Panc1 (cell line): ENCODE measurements at regions not wholly inside any gene's neighbourhood (a gene's known extent, or its start where the extent isn't known, plus 50 kb on each side); places are given as distances from the start of the nearest gene placed in this dataset.

Experiments used
- CTCF ChIP-seq: fragments of 450-650 bp; IDR thresholded peaks from 2 replicates; pipeline ENCODE4 v1.5.1; 2017; ENCODE audit warnings: mild to moderate bottlenecking
- POLR2AphosphoS5 ChIP-seq: IDR thresholded peaks from 2 replicates; pipeline ENCODE4 v1.6.1; 2012; ENCODE audit warnings: mild to moderate bottlenecking, low read depth, low read length, moderate library complexity
- SIN3A ChIP-seq: IDR thresholded peaks from 2 replicates; pipeline ENCODE4 v1.6.1; 2012; ENCODE audit warnings: low read depth, mild to moderate bottlenecking, low read length, moderate library complexity, borderline replicate concordance; ENCODE audit not compliant: insufficient read depth
- TCF7L2 ChIP-seq: IDR thresholded peaks from 2 replicates; pipeline ENCODE4 v1.6.1; 2011; ENCODE audit warnings: mild to moderate bottlenecking, low read depth, low read length, inconsistent platforms
- TF ChIP-seq, protein P1 (sequence below), 2 experiments: IDR thresholded peaks; 2 replicates each; pipeline ENCODE4 v1.6.1; 2011 to 2012; ENCODE audit warnings: low read depth in 2 of 2, control low read depth in 1 of 2, low read length in 1 of 2, mild to moderate bottlenecking in 1 of 2, moderate library complexity in 1 of 2; ENCODE audit not compliant: insufficient read depth in 1 of 2

DNA sequence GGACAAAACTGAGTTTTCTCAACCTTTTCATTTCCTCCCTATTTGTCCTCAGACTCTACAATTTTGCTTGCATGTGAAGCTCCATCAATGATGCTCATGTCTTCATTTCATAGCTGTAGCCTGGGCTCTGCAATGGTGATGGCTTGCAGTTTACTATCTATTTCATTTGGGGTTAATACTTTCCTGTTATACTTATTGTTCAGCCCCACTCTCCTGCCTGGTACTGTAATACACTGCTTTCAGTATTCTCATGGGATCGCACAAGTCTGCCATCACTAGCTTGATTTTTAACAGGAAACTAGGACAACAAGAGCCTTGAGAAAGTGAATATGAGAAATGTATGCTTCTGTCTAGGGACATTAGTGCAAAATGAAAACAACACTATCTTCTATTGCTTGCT, 84.2 kb upstream of the SEMA6A start:
- no peak for TF ChIP-seq TCF7L2
- TF ChIP-seq CTCF, result no peak
- no peak for TF ChIP-seq POLR2AphosphoS5
- TF ChIP-seq, protein P1, sequence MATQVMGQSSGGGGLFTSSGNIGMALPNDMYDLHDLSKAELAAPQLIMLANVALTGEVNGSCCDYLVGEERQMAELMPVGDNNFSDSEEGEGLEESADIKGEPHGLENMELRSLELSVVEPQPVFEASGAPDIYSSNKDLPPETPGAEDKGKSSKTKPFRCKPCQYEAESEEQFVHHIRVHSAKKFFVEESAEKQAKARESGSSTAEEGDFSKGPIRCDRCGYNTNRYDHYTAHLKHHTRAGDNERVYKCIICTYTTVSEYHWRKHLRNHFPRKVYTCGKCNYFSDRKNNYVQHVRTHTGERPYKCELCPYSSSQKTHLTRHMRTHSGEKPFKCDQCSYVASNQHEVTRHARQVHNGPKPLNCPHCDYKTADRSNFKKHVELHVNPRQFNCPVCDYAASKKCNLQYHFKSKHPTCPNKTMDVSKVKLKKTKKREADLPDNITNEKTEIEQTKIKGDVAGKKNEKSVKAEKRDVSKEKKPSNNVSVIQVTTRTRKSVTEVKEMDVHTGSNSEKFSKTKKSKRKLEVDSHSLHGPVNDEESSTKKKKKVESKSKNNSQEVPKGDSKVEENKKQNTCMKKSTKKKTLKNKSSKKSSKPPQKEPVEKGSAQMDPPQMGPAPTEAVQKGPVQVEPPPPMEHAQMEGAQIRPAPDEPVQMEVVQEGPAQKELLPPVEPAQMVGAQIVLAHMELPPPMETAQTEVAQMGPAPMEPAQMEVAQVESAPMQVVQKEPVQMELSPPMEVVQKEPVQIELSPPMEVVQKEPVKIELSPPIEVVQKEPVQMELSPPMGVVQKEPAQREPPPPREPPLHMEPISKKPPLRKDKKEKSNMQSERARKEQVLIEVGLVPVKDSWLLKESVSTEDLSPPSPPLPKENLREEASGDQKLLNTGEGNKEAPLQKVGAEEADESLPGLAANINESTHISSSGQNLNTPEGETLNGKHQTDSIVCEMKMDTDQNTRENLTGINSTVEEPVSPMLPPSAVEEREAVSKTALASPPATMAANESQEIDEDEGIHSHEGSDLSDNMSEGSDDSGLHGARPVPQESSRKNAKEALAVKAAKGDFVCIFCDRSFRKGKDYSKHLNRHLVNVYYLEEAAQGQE (IDR thresholded peaks at IDR 0.05; ENCODE audit: insufficient read depth in 1 of 2, low read depth in 2 of 2, low read length in 1 of 2), result no peak
- TF ChIP-seq SIN3A, result no peak
